Chondrocyte (in vitro differentiated cells): ENCODE measurements at regions not wholly inside any gene's neighbourhood (a gene's known extent, or its start where the extent isn't known, plus 50 kb on each side); places are given as distances from the start of the nearest gene placed in this dataset.

Experiments used
- DNase-seq: peaks from one replicate; pipeline ENCODE4 v3.0.0; 2021; ENCODE audit warnings: mixed read lengths, low spot score
- H3K27ac Mint-ChIP-seq: one replicate; pipeline ENCODE4 v1.8.0; 2021; ENCODE audit warnings: mild to moderate bottlenecking, moderate library complexity, mixed read lengths; ENCODE audit not compliant: unreplicated experiment
- H3K27me3 Mint-ChIP-seq: 2 replicates; pipeline ENCODE4 v1.8.0; 2021; ENCODE audit warnings: low read depth, mixed read lengths
- H3K36me3 Mint-ChIP-seq: 2 replicates; pipeline ENCODE4 v1.8.0; 2021; ENCODE audit warnings: low read depth, mixed read lengths
- H3K4me1 Mint-ChIP-seq: 2 replicates; pipeline ENCODE4 v1.8.0; 2021; ENCODE audit warnings: low read depth, mild to moderate bottlenecking, mixed read lengths
- H3K4me3 Mint-ChIP-seq: one replicate; pipeline ENCODE4 v1.8.0; 2021; ENCODE audit warnings: mild to moderate bottlenecking, moderate library complexity, mixed read lengths; ENCODE audit not compliant: unreplicated experiment
- H3K9me3 Mint-ChIP-seq: 2 replicates; pipeline ENCODE4 v1.8.0; 2021; ENCODE audit warnings: low read depth, mixed read lengths
- TF ChIP-seq, protein P1 (sequence below): fragments of 200-600 bp; sonication (generic); IDR thresholded peaks from 2 replicates; pipeline ENCODE4 v1.5.0; 2021; ENCODE audit warnings: antibody characterized with exemption, mild to moderate bottlenecking, moderate library complexity

DNA sequence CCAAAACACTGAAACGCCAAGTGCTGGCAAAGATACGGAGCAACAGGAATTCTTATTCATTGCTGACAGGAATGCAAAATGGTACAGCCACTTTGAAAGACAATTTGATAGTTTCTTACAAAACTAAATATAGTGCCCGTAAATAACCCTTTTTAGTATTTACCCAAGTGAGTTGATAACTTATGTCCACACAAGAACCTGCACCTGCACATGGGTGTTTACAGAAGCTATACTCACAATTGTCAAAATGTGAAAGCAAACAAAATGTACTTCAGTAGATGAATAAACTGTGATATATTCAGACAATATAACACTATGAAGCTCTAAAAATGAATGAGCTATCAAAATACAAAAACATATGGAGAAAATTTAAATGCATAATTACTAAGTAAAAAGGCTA, 86.6 kb downstream of the ATXN7L3B start:
- Mint-ChIP-seq H3K4me3 (no peak overlapping the region), H3K27ac (no peak overlapping the region), H3K27me3 (peaks cover 22% of the 10 kb centered on the region), H3K36me3 (no peaks in the 10 kb centered on the region), H3K4me1 (no peaks in the 10 kb centered on the region), H3K9me3 (no peaks in the 10 kb centered on the region)
- TF ChIP-seq, protein P1, sequence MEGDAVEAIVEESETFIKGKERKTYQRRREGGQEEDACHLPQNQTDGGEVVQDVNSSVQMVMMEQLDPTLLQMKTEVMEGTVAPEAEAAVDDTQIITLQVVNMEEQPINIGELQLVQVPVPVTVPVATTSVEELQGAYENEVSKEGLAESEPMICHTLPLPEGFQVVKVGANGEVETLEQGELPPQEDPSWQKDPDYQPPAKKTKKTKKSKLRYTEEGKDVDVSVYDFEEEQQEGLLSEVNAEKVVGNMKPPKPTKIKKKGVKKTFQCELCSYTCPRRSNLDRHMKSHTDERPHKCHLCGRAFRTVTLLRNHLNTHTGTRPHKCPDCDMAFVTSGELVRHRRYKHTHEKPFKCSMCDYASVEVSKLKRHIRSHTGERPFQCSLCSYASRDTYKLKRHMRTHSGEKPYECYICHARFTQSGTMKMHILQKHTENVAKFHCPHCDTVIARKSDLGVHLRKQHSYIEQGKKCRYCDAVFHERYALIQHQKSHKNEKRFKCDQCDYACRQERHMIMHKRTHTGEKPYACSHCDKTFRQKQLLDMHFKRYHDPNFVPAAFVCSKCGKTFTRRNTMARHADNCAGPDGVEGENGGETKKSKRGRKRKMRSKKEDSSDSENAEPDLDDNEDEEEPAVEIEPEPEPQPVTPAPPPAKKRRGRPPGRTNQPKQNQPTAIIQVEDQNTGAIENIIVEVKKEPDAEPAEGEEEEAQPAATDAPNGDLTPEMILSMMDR = no peak
- DNase-seq = no peak

DNA sequence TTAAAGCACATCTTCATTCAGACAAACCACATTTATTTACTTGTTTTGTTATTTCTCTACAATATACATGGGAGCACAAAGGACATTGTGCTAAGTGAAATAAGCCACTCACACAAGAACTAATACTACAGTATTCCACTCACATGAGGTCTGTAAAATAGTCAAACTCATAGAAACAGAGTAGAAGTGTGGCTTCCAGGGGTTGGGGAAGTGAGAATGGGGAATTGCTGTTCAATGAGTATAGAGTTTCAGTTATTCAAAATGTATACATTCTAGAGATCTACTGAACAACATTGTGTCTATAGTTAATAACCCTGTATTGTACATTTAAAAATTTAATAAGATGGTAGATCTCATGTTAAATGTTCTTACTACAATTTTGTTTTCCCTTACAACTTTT, 88.8 kb downstream of the ATXN7L3B start:
- TF ChIP-seq, protein P1 = no peak
- no peaks in the 10 kb centered on the region for H3K36me3 Mint-ChIP-seq
- H3K9me3 Mint-ChIP-seq = peaks cover 9% of the 10 kb centered on the region
- peaks cover 19% of the 10 kb centered on the region for H3K27me3 Mint-ChIP-seq
- no peak overlapping the region for H3K27ac Mint-ChIP-seq
- no peak overlapping the region for H3K4me3 Mint-ChIP-seq
- DNase-seq = no peak
- no peaks in the 10 kb centered on the region for H3K4me1 Mint-ChIP-seq

DNA sequence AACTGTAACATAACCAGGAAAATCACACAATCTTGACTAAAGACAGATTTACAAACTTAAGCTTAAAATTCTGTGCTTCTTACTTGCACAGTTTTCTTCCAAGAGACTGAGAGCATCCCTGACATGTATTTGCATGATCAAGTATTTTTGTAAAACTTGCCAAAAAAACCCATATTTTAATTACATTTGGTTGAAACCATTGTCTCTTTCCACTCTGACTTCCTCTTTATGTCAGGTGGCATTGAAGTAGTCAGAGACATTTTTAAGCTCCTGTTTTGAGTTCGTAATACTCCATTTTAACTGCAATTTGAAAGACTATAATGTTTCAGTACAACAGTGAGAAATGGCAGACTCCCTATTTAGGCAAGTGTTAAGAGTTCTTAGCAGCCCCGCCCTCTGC, 103.6 kb downstream of the ATXN7L3B start:
- H3K9me3 Mint-ChIP-seq = no peaks in the 10 kb centered on the region
- H3K4me1 Mint-ChIP-seq = no peaks in the 10 kb centered on the region
- TF ChIP-seq, protein P1 = no peak
- no peak for DNase-seq
- peaks cover 11% of the 10 kb centered on the region for H3K27me3 Mint-ChIP-seq
- no peak overlapping the region for H3K4me3 Mint-ChIP-seq
- no peak overlapping the region for H3K27ac Mint-ChIP-seq
- H3K36me3 Mint-ChIP-seq = no peaks in the 10 kb centered on the region

DNA sequence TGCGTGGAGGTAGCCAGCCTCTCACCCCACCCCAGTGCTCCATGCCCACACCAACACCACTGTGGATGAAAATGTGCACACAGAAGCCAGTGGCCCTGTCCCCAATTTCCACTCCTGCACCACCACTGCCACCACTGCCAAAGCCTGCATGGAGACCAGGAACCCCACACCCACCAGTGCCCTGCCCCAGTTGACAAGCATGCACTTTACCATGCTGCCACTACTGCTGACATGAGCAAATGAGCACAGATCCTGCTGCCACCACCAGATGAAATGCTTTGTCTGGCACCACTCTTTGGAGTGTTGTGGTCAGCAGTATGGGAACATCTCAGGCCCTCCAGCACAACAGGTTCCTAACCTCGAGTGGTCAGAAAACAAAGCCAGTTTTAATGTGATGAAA, 104.1 kb downstream of the ATXN7L3B start:
- no peaks in the 10 kb centered on the region for H3K9me3 Mint-ChIP-seq
- no peak overlapping the region for H3K27ac Mint-ChIP-seq
- H3K27me3 Mint-ChIP-seq = peaks cover 11% of the 10 kb centered on the region
- DNase-seq = no peak
- H3K4me1 Mint-ChIP-seq = no peaks in the 10 kb centered on the region
- TF ChIP-seq, protein P1 = no peak
- H3K36me3 Mint-ChIP-seq = no peaks in the 10 kb centered on the region
- H3K4me3 Mint-ChIP-seq = no peak overlapping the region

DNA sequence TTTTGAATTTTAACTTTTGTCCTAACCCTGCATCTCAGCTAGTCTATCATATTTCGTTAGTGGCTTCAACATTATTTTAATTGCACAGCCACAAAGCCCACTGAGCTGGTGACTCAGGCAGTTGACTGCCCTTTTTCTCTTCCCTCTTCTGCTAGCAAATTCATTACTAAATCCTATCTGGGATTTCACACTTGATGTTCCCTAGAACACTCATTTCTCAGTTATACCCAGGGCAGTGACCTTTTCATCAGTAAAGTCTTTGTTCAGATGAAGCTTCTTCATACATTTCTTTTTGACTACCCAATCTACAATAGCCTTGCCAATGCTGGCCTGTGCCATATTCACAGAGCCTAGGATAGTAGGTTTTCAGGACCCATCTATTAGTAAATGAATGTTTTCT, 107.0 kb downstream of the ATXN7L3B start:
- H3K27me3 Mint-ChIP-seq = peaks cover 19% of the 10 kb centered on the region
- H3K36me3 Mint-ChIP-seq = no peaks in the 10 kb centered on the region
- H3K9me3 Mint-ChIP-seq = no peaks in the 10 kb centered on the region
- no peak overlapping the region for H3K27ac Mint-ChIP-seq
- DNase-seq = no peak
- no peaks in the 10 kb centered on the region for H3K4me1 Mint-ChIP-seq
- no peak overlapping the region for H3K4me3 Mint-ChIP-seq
- TF ChIP-seq, protein P1 = no peak
